ENCODE measurements at regions not wholly inside any gene's neighbourhood (a gene's known extent, or its start where the extent isn't known, plus 50 kb on each side); places are given as distances from the start of the nearest gene placed in this dataset.
"Not testable (repeated sequence)": the region's sequence is repeated elsewhere in the genome, so short reads cannot be mapped to it uniquely, and the experiment has no call there.

GRCh38 chr4:102397056-102397455, 51.8 kb upstream of the SLC39A8 start:
- not testable (repeated sequence) for DNase-seq; H3K4me3 ChIP-seq (ENCODE audit: insufficient read depth, low read depth, low read length); H3K36me3 ChIP-seq (replicated peaks; ENCODE audit: control insufficient read depth, insufficient read depth, low read length); H3K27me3 ChIP-seq (ENCODE audit: control insufficient read depth, insufficient read depth, low read length)

GRCh38 chr4:102399021-102399420, 53.7 kb upstream of the SLC39A8 start:
- no peaks in the 10 kb centered on the region for H3K27me3 ChIP-seq (ENCODE audit: control insufficient read depth, insufficient read depth, low read length)
- H3K4me3 ChIP-seq (ENCODE audit: insufficient read depth, low read depth, low read length), result no peak overlapping the region
- DNase-seq, result no peak
- no peaks in the 10 kb centered on the region for H3K36me3 ChIP-seq (replicated peaks; ENCODE audit: control insufficient read depth, insufficient read depth, low read length)

- no peaks in the 10 kb centered on the region for H3K36me3 ChIP-seq (replicated peaks; ENCODE audit: control insufficient read depth, insufficient read depth, low read length)
- no peak for DNase-seq
- no peak overlapping the region for H3K4me3 ChIP-seq (ENCODE audit: insufficient read depth, low read depth, low read length)
- H3K27me3 ChIP-seq (ENCODE audit: control insufficient read depth, insufficient read depth, low read length), result no peaks in the 10 kb centered on the region
Measured at GRCh38 chr4:102400898-102401297, 55.6 kb upstream of the SLC39A8 start.

GRCh38 chr4:102402223-102402622, 56.9 kb upstream of the SLC39A8 start:
- no peak overlapping the region for H3K4me3 ChIP-seq (ENCODE audit: insufficient read depth, low read depth, low read length)
- H3K27me3 ChIP-seq (ENCODE audit: control insufficient read depth, insufficient read depth, low read length), result no peaks in the 10 kb centered on the region
- no peaks in the 10 kb centered on the region for H3K36me3 ChIP-seq (replicated peaks; ENCODE audit: control insufficient read depth, insufficient read depth, low read length)
- no peak for DNase-seq

GRCh38 chr4:102403116-102403515, 57.8 kb upstream of the SLC39A8 start:
- no peaks in the 10 kb centered on the region for H3K27me3 ChIP-seq (ENCODE audit: control insufficient read depth, insufficient read depth, low read length)
- DNase-seq, result no peak
- no peak overlapping the region for H3K4me3 ChIP-seq (ENCODE audit: insufficient read depth, low read depth, low read length)
- H3K36me3 ChIP-seq (replicated peaks; ENCODE audit: control insufficient read depth, insufficient read depth, low read length), result no peaks in the 10 kb centered on the region

- Histone ChIP-seq H3K27me3 (ENCODE audit: control insufficient read depth, insufficient read depth, low read length) (no peaks in the 10 kb centered on the region), H3K36me3 (replicated peaks; ENCODE audit: control insufficient read depth, insufficient read depth, low read length) (no peaks in the 10 kb centered on the region), H3K4me3 (ENCODE audit: insufficient read depth, low read depth, low read length) (no peak overlapping the region)
- no peak for DNase-seq
Measured at GRCh38 chr4:102404431-102404969, 59.2 kb upstream of the SLC39A8 start.

GRCh38 chr4:102405821-102406401, 60.6 kb upstream of the SLC39A8 start:
- Histone ChIP-seq H3K27me3 (ENCODE audit: control insufficient read depth, insufficient read depth, low read length) (no peaks in the 10 kb centered on the region), H3K4me3 (ENCODE audit: insufficient read depth, low read depth, low read length) (no peak overlapping the region), H3K36me3 (replicated peaks; ENCODE audit: control insufficient read depth, insufficient read depth, low read length) (no peaks in the 10 kb centered on the region)
- no peak for DNase-seq

GRCh38 chr4:102410884-102411283, 65.6 kb upstream of the SLC39A8 start:
- H3K4me3 ChIP-seq (ENCODE audit: insufficient read depth, low read depth, low read length); DNase-seq; H3K36me3 ChIP-seq (replicated peaks; ENCODE audit: control insufficient read depth, insufficient read depth, low read length); H3K27me3 ChIP-seq (ENCODE audit: control insufficient read depth, insufficient read depth, low read length): not testable (repeated sequence)

GRCh38 chr4:102411408-102411807, 66.1 kb upstream of the SLC39A8 start:
- no peaks in the 10 kb centered on the region for H3K36me3 ChIP-seq (replicated peaks; ENCODE audit: control insufficient read depth, insufficient read depth, low read length)
- no peak overlapping the region for H3K4me3 ChIP-seq (ENCODE audit: insufficient read depth, low read depth, low read length)
- H3K27me3 ChIP-seq (ENCODE audit: control insufficient read depth, insufficient read depth, low read length), result no peaks in the 10 kb centered on the region
- no peak for DNase-seq

GRCh38 chr4:102416765-102417164, 71.5 kb upstream of the SLC39A8 start:
- Histone ChIP-seq H3K36me3 (replicated peaks; ENCODE audit: control insufficient read depth, insufficient read depth, low read length) (no peaks in the 10 kb centered on the region), H3K27me3 (ENCODE audit: control insufficient read depth, insufficient read depth, low read length) (no peaks in the 10 kb centered on the region), H3K4me3 (ENCODE audit: insufficient read depth, low read depth, low read length) (no peak overlapping the region)
- no peak for DNase-seq

- H3K36me3 ChIP-seq (replicated peaks; ENCODE audit: control insufficient read depth, insufficient read depth, low read length), result no peaks in the 10 kb centered on the region
- no peak for DNase-seq
- no peaks in the 10 kb centered on the region for H3K27me3 ChIP-seq (ENCODE audit: control insufficient read depth, insufficient read depth, low read length)
- no peak overlapping the region for H3K4me3 ChIP-seq (ENCODE audit: insufficient read depth, low read depth, low read length)
Measured at GRCh38 chr4:102420563-102421398, 75.5 kb upstream of the SLC39A8 start.

- Histone ChIP-seq H3K4me3 (ENCODE audit: insufficient read depth, low read depth, low read length) (no peak overlapping the region), H3K36me3 (replicated peaks; ENCODE audit: control insufficient read depth, insufficient read depth, low read length) (no peaks in the 10 kb centered on the region), H3K27me3 (ENCODE audit: control insufficient read depth, insufficient read depth, low read length) (no peaks in the 10 kb centered on the region)
- no peak for DNase-seq
Measured at GRCh38 chr4:102422843-102423242, 77.6 kb upstream of the SLC39A8 start.

- H3K4me3 ChIP-seq (ENCODE audit: insufficient read depth, low read depth, low read length), result no peak overlapping the region
- H3K27me3 ChIP-seq (ENCODE audit: control insufficient read depth, insufficient read depth, low read length), result no peaks in the 10 kb centered on the region
- no peak for DNase-seq
- no peaks in the 10 kb centered on the region for H3K36me3 ChIP-seq (replicated peaks; ENCODE audit: control insufficient read depth, insufficient read depth, low read length)
Measured at GRCh38 chr4:102423375-102423774, 77.8 kb upstream of the NFKB1 start.

- no peak for DNase-seq
- no peak overlapping the region for H3K4me3 ChIP-seq (ENCODE audit: insufficient read depth, low read depth, low read length)
- no peaks in the 10 kb centered on the region for H3K27me3 ChIP-seq (ENCODE audit: control insufficient read depth, insufficient read depth, low read length)
- H3K36me3 ChIP-seq (replicated peaks; ENCODE audit: control insufficient read depth, insufficient read depth, low read length), result no peaks in the 10 kb centered on the region
Measured at GRCh38 chr4:102427371-102427998, 73.7 kb upstream of the NFKB1 start.

GRCh38 chr4:102428122-102428521, 73.0 kb upstream of the NFKB1 start:
- Histone ChIP-seq H3K27me3 (ENCODE audit: control insufficient read depth, insufficient read depth, low read length) (no peaks in the 10 kb centered on the region), H3K4me3 (ENCODE audit: insufficient read depth, low read depth, low read length) (no peak overlapping the region), H3K36me3 (replicated peaks; ENCODE audit: control insufficient read depth, insufficient read depth, low read length) (no peaks in the 10 kb centered on the region)
- DNase-seq, result no peak

Data from H7 (cell line).